Liver (tissue), 7 donors: ENCODE measurements at regions not wholly inside any gene's neighbourhood (a gene's known extent, or its start where the extent isn't known, plus 50 kb on each side); places are given as distances from the start of the nearest gene placed in this dataset.
"Not testable (repeated sequence)": the region's sequence is repeated elsewhere in the genome, so short reads cannot be mapped to it uniquely, and the experiment has no call there.

Source experiments
- DNase-seq: peaks from one replicate; pipeline ENCODE4 v3.0.0-alpha.2; 2017; ENCODE audit warnings: low spot score
- H3K27ac ChIP-seq, 2 donors: one replicate each; pipeline ENCODE4 v1.7.0; 2013; ENCODE audit warnings: inconsistent platforms in 2 of 2, low read length in 2 of 2, control low read depth in 1 of 2, low read depth in 1 of 2, mild to moderate bottlenecking in 1 of 2
- H3K27me3 ChIP-seq, 4 donors: one replicate each; pipeline versions ENCODE4 v1.6.1 to v1.7.0; 2013; ENCODE audit warnings: low read length in 3 of 4, inconsistent platforms in 1 of 4, mild to moderate bottlenecking in 1 of 4, moderate library complexity in 1 of 4; ENCODE audit not compliant: control insufficient read depth in 4 of 4, insufficient read depth in 4 of 4
- H3K36me3 ChIP-seq, 4 donors: one replicate each; pipeline versions ENCODE4 v1.6.1 to v1.7.0; 2013; ENCODE audit warnings: low read length in 3 of 4, mild to moderate bottlenecking in 3 of 4, low read depth in 1 of 4, moderate library complexity in 1 of 4; ENCODE audit not compliant: control insufficient read depth in 4 of 4, insufficient read depth in 3 of 4
- H3K4me1 ChIP-seq, 4 donors: one replicate each; pipeline versions ENCODE4 v1.6.1 to v1.7.0; 2013; ENCODE audit warnings: low read length in 3 of 4, mild to moderate bottlenecking in 3 of 4, moderate library complexity in 1 of 4; ENCODE audit not compliant: control insufficient read depth in 4 of 4, insufficient read depth in 4 of 4
- H3K4me3 ChIP-seq, 3 donors: one replicate each; pipeline versions ENCODE4 v1.6.1 to v1.7.0; 2013; ENCODE audit warnings: low read length in 3 of 3, control low read depth in 1 of 3, low read depth in 1 of 3, mild to moderate bottlenecking in 1 of 3
- H3K9ac ChIP-seq, 2 donors: one replicate each; pipeline ENCODE4 v1.7.0; 2013; ENCODE audit warnings: low read length in 2 of 2, mild to moderate bottlenecking in 2 of 2, moderate library complexity in 2 of 2, control low read depth in 1 of 2, low read depth in 1 of 2
- H3K9me3 ChIP-seq, 4 donors: one replicate each; pipeline versions ENCODE4 v1.6.1 to v1.7.0; 2013; ENCODE audit warnings: low read length in 3 of 4; ENCODE audit not compliant: control insufficient read depth in 4 of 4
- FOXA1 ChIP-seq: IDR thresholded peaks from 2 replicates; pipeline ENCODE4 v1.6.1; 2016; ENCODE audit warnings: antibody characterized with exemption
- HNF4A ChIP-seq, 2 donors: conservative IDR thresholded peaks; 2 replicates each; pipeline ENCODE4 v1.6.1; 2016; ENCODE audit warnings: antibody characterized with exemption in 2 of 2, mild to moderate bottlenecking in 2 of 2
- HNF4G ChIP-seq: IDR thresholded peaks from 2 replicates; pipeline ENCODE4 v1.6.1; 2016; ENCODE audit warnings: antibody characterized with exemption
- RAD21 ChIP-seq, 2 donors: IDR thresholded peaks; 2 replicates each; pipeline ENCODE4 v1.6.1; 2016; ENCODE audit warnings: antibody characterized with exemption in 2 of 2, mild to moderate bottlenecking in 2 of 2
- TAF1 ChIP-seq: conservative IDR thresholded peaks from 2 replicates; pipeline ENCODE4 v1.6.1; 2016; ENCODE audit warnings: antibody characterized with exemption, mild to moderate bottlenecking
- YY1 ChIP-seq: IDR thresholded peaks from 2 replicates; pipeline ENCODE4 v1.6.1; 2016; ENCODE audit warnings: antibody characterized with exemption, mild to moderate bottlenecking
- WGBS: extraction: QIAGEN DNeasy Blood & Tissue Kit; methylation state at CpG from one replicate; pipeline ENCODE4 v1.1.7; 2013; 5-methylcytosine and 5-hydroxymethylcytosine counted together
- TF ChIP-seq, protein P1 (sequence below): IDR thresholded peaks from 2 replicates; pipeline ENCODE4 v1.6.1; 2016; ENCODE audit warnings: antibody characterized with exemption
- TF ChIP-seq, protein P2 (sequence below): IDR thresholded peaks from 2 replicates; pipeline ENCODE4 v1.6.1; 2016; ENCODE audit warnings: antibody characterized with exemption
- donor health status: healthy.
- donor health status: healthy.
- donor health status: healthy.
- donor health status: healthy.

DNA sequence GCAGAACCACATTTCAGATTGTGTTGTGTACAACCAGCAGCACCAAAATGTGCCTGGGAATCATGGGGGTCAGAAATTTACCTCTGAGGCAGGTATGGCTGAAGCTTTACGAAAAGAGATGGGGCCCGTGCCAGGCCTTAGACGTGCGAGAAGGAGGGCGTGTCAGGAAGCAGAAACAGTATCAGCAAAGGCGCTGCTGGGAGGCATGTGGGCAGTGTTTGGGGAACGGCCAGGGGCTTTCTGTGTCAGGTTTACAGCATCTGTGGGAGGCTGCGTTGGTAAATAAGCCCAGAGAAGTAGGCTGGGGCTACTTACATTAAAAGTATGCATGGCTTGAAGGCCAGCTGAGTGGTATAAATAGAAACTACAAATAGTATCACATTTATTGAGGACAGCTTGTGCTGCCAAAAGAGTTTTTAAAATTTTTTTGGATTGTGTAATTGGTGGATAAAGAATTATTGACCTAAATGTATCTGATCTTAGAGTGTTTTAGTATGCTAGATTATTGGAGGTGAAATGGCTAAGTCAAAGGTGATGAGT is 120.5 kb upstream of the SIMC1 start:
- not testable (repeated sequence) for H3K4me1 ChIP-seq, DNase-seq, H3K4me3 ChIP-seq, H3K9me3 ChIP-seq, H3K27me3 ChIP-seq, H3K9ac ChIP-seq, H3K36me3 ChIP-seq, H3K27ac ChIP-seq
- WGBS: 64% methylated on average over 2 of the region's 8 CpGs

GRCh38 chr5:176122361-176122760 is 115.9 kb upstream of the SIMC1 start:
- DNase-seq, H3K4me1 ChIP-seq, H3K9me3 ChIP-seq, H3K27ac ChIP-seq, H3K4me3 ChIP-seq, H3K36me3 ChIP-seq, H3K9ac ChIP-seq, H3K27me3 ChIP-seq: not testable (repeated sequence)
- 86% methylated on average over 2 of the region's 2 CpGs for WGBS

DNA sequence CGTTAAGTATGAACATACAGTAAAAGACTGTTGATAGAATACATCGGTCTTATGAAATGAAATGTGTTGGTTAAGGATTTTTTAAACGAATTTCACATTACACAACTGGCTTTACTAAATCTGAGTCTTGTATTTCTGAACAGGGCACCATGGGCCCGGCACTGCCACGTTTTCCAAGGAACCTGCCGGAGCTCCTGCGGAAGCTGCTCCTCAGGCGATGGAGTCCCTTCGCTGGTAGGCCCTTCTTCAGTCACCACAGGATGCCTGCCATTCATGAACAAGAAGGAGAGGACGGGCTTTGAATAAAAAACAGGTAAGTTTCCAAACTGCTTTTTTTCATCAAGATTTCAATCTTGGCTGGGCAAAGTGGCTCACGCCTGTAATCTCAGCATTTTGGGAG is 114.1 kb upstream of the SIMC1 start:
- not testable (repeated sequence) for H3K4me1 ChIP-seq, H3K27ac ChIP-seq, H3K9me3 ChIP-seq, DNase-seq, H3K27me3 ChIP-seq, H3K4me3 ChIP-seq, H3K36me3 ChIP-seq, H3K9ac ChIP-seq
- 90% methylated on average over 11 of the region's 11 CpGs for WGBS

DNA sequence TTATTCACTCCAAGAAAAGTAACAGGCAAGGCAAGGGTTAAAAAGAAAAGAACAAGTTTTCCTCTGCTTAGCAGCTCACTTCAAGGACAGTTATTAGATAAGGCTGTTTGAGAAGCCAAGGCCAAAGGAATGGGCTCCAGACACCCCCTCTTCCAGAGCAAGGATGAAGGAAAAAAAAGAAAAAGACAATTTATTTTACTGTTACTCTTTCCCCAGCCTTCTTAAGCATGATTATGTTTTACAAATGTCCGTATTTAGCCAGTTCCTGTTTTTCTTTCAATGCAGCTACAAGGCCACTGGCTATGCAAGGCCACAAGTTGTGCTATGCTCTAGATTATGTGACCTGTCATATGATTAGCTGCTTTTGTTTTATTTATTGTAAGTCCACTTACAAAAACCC is 106.5 kb upstream of the SIMC1 start:
- H3K9me3 ChIP-seq: no peaks in the 10 kb centered on the region
- H3K27me3 ChIP-seq: peaks cover 0 to 9% (median 3%) of the 10 kb centered on the region in 4 donors
- no peaks in the 10 kb centered on the region for H3K36me3 ChIP-seq
- no peak overlapping the region for H3K4me3 ChIP-seq
- peaks cover 0 to 2% (median under 1%) of the 10 kb centered on the region in 4 donors for H3K4me1 ChIP-seq
- DNase-seq: no peak
- no peak for TF ChIP-seq YY1
- TF ChIP-seq FOXA1: no peak
- no peak for TF ChIP-seq TAF1
- no peak for TF ChIP-seq RAD21 (IDR thresholded peaks at IDR 0.05)
- TF ChIP-seq, protein P1, sequence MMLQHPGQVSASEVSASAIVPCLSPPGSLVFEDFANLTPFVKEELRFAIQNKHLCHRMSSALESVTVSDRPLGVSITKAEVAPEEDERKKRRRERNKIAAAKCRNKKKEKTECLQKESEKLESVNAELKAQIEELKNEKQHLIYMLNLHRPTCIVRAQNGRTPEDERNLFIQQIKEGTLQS: no peak
- no peak for TF ChIP-seq HNF4A (conservative IDR thresholded peaks at IDR 0.05)
- TF ChIP-seq, protein P2, sequence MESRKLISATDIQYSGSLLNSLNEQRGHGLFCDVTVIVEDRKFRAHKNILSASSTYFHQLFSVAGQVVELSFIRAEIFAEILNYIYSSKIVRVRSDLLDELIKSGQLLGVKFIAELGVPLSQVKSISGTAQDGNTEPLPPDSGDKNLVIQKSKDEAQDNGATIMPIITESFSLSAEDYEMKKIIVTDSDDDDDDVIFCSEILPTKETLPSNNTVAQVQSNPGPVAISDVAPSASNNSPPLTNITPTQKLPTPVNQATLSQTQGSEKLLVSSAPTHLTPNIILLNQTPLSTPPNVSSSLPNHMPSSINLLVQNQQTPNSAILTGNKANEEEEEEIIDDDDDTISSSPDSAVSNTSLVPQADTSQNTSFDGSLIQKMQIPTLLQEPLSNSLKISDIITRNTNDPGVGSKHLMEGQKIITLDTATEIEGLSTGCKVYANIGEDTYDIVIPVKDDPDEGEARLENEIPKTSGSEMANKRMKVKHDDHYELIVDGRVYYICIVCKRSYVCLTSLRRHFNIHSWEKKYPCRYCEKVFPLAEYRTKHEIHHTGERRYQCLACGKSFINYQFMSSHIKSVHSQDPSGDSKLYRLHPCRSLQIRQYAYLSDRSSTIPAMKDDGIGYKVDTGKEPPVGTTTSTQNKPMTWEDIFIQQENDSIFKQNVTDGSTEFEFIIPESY: no peak
- TF ChIP-seq HNF4G: no peak
- no peak overlapping the region for H3K27ac ChIP-seq
- 56% methylated on average over 1 of the region's 1 CpG for WGBS
- no peak overlapping the region for H3K9ac ChIP-seq
